Retinal pigment epithelial cell (primary cell): ENCODE measurements at regions not wholly inside any gene's neighbourhood (a gene's known extent, or its start where the extent isn't known, plus 50 kb on each side); places are given as distances from the start of the nearest gene placed in this dataset.

Experiments used
- DNase-seq: peaks from one replicate; pipeline ENCODE4 v3.0.0-alpha.2; 2010; ENCODE audit warnings: low read depth
- H3K4me3 ChIP-seq: 2 replicates; pipeline ENCODE4 v1.5.1; 2011; ENCODE audit warnings: mild to moderate bottlenecking, low read length, control low read depth, moderate library complexity
- TF ChIP-seq, protein P1 (sequence below): conservative IDR thresholded peaks from 2 replicates; pipeline ENCODE4 v1.5.1; 2011; ENCODE audit warnings: low read depth, low read length, control low read depth, inconsistent platforms

DNA sequence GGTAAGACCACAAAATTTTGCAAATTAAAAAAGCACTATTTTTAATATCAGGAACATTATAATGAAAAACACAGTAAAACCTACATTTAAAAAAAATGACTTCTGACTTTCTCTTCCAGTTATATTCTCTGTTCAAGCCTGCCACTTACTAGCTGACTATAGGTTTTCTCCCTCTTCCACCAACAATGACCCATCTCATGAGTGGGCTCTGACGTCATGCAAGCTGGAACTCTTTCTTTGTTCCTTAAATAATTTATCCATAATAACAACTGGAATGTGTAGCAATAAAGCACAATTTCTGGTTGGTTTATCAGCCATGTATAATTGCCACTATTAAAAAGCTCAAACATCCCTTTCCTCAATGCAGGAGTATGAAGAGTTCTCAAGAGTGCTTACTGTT, 378.1 kb upstream of the FAM174A start:
- DNase-seq: no peak
- no peak overlapping the region for H3K4me3 ChIP-seq
- TF ChIP-seq, protein P1, sequence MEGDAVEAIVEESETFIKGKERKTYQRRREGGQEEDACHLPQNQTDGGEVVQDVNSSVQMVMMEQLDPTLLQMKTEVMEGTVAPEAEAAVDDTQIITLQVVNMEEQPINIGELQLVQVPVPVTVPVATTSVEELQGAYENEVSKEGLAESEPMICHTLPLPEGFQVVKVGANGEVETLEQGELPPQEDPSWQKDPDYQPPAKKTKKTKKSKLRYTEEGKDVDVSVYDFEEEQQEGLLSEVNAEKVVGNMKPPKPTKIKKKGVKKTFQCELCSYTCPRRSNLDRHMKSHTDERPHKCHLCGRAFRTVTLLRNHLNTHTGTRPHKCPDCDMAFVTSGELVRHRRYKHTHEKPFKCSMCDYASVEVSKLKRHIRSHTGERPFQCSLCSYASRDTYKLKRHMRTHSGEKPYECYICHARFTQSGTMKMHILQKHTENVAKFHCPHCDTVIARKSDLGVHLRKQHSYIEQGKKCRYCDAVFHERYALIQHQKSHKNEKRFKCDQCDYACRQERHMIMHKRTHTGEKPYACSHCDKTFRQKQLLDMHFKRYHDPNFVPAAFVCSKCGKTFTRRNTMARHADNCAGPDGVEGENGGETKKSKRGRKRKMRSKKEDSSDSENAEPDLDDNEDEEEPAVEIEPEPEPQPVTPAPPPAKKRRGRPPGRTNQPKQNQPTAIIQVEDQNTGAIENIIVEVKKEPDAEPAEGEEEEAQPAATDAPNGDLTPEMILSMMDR: no peak

DNA sequence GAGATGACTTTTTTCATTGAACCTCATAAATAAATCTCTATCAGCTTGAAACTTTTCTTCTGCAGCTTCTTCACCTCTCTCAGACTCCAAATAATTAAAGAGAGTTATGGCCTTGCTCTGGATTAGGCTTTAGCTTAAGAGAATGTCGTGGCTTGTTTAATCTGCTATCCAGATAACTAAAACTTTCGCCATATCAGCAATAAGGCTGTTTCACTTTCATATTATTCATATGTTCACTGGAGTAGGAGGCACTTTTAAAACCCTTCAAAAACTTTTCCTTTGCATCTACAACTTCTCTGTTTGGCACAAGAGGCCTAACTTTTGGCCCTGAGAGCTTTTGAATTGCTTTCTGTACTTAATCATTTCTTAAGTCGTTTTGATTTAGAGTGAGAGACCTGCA, 386.9 kb upstream of the FAM174A start:
- TF ChIP-seq, protein P1: no peak
- no peak for DNase-seq
- H3K4me3 ChIP-seq: no peak overlapping the region

DNA sequence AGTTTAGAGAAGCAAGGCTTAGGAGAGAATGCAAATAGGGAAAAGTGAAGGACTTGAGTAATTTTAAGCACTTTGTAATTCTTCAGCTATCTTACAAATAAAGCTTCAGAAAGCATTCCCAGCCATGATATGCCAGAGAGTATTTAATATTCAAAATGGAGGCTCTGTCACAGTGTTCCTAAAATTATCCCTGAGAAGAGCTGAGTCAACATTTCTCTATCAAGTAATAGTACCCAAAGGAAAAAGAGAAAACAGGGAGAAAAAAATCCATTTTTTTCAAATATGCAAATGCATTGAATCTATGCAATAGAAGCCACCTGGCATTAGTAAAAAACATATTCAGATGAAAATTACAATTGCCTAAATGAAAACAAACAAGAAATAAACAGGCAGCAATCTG, 392.6 kb upstream of the FAM174A start:
- no peak for DNase-seq
- H3K4me3 ChIP-seq: no peak overlapping the region
- TF ChIP-seq, protein P1: no peak

DNA sequence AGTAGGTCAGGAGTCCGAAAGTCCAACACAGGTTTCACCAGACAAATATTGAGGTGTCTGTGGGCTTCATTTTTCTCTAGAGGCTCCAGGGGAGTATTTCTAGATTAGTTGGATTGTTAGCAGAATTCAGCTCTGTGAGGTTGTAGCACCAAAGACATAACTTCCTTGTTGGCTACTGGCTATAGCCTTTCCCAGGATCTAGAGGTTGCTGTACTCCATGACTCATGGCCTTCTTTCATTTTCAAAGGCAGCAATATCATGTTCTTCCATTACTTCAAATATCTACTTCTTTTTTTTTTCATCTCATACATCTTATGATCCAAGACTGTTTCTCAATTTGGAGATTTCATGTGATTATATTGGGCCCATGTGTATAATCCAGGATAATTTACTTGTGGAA, 404.0 kb upstream of the FAM174A start:
- H3K4me3 ChIP-seq: no peak overlapping the region
- no peak for DNase-seq
- TF ChIP-seq, protein P1: no peak

DNA sequence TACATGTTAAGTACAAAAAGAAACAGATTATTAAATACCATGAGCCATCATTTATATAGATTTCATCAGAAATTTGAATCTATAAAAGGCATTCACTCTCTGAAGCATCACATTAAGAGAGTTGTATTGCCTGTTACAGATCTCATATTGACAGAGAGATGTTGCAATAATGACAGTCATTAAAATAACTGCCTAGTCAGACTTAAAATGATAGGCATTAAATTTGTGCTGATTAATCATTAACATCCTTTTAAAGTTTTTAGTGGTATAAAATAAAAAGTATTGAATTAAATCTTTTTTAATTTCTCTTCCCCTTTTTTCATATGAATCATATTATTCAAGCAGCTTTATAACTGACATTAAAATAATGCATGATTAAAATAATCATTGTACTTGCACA, 404.9 kb upstream of the FAM174A start:
- TF ChIP-seq, protein P1: no peak
- DNase-seq: no peak
- H3K4me3 ChIP-seq: no peak overlapping the region

DNA sequence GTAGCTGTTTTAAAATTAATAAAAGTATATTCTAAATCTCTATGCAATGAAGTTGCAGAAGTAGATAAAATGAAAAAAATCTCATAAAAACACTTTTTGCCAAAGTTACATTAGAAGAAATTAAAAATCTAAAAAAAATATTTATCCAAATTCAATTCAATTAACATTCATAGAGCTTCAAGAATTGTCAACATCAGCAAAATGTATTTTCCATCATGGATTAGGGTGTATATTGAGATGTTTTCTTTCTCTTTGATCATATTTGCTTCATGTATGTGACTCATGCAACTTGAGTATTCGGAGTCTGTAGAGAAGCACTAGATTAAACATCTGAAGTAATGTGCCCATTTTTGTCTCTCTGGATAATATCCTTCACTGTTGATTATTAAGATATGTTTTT, 415.3 kb upstream of the FAM174A start:
- no peak overlapping the region for H3K4me3 ChIP-seq
- no peak for DNase-seq
- TF ChIP-seq, protein P1: no peak

DNA sequence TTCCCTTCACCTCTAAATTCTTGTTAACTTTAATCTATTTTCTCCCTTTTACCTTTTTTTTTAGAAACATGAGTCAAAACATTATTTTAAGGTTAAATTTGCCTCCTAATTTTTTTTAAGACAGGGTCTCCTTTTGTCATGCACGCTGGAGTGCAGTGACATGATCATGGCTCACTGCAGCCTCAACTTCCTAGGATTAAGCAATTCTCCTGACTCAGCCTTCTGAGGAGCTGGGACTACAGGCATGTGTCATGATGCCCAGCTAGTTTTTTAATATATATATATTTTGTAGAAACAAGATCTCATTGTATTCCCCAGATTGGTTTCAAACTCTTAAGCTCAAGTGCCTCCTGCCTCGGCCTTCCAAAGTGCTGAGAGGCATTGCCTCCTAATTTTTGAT, 424.7 kb upstream of the FAM174A start:
- no peak for DNase-seq
- H3K4me3 ChIP-seq: no peak overlapping the region
- TF ChIP-seq, protein P1: no peak
